HG03565 (cell line): ENCODE measurements at regions not wholly inside any gene's neighbourhood (a gene's known extent, or its start where the extent isn't known, plus 50 kb on each side); places are given as distances from the start of the nearest gene placed in this dataset.

Source experiments
- ATAC-seq: cut with Tn5 transposase; IDR thresholded peaks from one replicate; pipeline ENCODE4 v1.9.1; 2021; ENCODE audit warnings: mild to moderate bottlenecking, moderate library complexity; ENCODE audit not compliant: unreplicated experiment

DNA sequence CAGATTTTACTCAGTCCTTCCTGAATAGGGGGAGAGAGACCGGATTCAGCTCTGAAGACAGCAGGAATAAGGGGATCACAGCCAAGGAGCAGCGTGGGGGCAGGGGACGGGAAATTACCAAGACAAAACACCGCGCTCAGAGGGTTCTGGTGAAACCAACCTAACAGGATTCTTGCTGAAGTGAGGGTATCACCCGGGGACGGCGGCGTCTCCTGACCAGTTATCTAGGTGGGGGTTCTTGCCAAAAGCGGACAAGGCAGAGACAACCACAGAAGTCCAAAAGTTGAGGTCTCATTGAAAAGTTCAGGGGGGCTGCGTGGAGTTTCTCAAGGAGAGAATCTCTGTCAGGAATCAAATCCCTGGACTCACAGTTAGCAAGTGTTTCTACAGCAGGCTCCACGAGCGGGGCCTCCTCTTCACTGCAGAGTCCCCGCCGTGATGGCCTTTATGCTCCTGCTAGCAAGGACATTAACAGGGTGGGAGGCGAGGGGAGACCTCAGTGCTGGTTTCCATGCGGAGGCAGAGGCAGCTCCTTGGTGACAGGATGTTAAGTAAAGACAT is 291.0 kb downstream of the BRD1 start:
- no peak for ATAC-seq

DNA sequence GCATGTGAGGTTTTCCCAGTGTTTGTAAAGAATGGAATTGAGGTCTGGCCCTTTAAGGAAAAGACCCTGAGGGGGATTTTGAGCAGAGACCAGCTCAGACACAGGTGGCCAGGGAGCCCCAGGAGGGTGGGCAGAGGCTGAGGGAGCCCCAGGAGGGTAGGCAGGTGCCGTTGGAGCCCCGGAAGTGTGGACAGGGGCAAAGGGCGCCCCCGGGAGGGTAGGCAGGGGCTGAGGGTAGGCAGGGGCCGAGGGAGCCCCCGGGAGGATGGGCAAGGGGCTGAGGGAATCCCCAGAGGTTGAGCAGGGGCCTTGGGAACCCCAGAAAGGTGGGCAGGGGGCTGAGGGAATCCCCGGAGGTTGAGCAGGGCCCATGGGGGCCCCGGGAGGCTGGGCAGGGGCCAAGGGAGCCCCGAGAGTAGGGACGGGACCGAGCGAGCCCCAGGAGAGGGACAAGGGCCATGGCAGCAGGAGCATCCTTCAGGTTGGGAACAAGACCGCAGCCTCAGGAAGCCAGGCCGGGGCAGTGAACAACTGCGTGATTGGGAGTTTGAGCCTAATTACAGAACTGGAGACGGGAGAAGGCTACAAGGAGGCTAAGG is 292.0 kb downstream of the BRD1 start:
- ATAC-seq = no peak

DNA sequence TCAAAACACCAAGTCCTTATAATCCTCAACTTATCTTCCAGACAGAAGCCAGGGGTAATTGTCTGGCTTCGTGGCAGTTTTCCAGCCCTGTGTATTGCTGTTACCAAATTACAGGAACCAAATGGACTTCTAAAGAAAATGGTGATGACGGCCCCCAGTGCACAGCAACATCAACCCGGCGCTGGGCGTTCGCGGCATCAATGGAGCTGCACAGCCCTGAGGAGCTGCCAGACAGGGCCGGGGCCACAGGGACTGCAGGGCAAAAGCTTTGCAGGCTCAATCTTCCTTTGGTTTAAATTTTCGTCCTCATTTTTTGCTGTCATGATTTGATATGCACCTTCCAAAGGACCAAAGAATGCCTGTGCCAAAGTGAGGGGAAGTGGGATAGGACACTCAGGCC is 292.5 kb downstream of the BRD1 start:
- no peak for ATAC-seq

DNA sequence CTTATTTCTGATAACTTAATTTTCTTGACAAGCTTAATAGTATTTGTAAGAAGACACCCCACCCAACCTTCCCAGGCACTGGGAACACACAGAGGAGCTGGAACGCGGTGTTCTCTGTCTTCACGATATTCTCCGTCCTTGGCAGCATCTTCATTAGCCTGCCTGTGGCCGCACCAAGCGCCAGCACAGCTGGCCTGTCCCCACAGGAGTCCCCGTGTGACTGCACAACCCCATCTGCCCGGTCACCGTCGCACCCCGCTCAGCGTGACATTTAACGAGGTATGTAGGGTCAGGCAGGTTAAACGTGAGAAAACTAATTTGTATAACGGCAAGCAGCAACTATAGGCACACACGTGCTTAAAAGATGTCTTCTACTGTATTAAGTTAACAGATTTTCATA is 293.3 kb downstream of the BRD1 start:
- ATAC-seq = no peak

DNA sequence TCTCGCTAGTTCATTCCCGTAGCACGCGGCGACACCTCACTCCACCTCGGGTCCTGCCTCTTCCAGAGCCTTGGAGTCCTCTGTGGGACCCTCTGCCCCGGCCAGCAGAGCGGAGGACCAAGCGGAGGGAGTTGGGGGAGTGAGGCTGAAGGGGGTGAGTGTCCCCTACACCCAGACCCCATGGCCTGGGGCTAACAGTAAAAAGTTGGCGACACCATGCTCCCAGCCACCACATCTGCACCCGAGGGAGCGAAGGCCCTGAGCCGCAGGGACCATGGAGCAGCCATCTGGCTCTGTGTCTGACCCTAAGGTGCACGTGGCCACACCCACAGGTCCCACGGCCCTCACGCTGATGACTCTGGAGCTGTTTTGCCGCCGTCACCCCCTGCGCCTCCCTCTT is 293.8 kb downstream of the BRD1 start:
- ATAC-seq = no peak

DNA sequence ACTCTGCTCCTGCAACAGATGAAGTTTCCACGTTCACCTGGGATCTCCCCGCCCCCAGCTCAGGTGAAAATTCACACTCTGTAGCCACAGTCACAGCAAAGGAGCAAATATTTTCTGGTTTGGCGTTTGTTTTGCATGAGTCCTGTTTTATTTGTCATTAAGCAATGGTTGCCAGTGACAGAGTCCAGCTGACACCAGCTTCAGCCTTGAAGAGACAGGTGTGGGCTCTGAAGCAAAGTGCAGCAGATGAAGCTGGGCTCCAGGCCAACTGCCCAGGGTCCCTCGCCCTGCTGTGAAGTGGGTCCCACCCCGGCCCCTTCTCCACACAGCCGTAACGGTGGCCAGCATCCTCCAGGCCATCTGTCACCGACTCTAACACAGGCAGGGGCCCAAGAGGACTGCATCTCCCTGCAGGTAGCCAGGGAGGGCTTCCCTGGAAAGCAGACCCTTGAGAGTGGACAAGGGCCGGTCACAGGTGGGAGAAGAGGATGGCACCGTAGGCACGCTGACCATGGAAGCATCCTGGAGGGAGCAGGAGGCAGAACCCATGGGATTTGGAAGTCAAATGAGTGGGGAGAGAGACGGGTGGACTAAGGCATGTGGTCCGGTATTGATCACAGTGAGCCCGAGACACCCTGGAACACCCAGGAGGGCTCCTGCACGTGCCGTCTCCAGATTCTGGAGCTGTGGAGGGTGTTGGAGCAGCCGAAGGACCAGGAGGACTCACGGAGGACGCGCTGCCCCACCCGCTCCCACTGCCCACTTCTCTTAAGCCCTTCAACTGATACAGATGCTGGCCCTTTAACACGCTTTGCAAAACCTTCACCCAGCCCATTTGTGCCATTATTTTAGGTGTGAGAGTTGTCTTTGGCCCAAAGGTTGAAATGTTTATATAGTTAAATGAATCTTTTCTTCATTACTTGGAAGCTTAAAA is 294.5 kb downstream of the BRD1 start:
- ATAC-seq = no peak

DNA sequence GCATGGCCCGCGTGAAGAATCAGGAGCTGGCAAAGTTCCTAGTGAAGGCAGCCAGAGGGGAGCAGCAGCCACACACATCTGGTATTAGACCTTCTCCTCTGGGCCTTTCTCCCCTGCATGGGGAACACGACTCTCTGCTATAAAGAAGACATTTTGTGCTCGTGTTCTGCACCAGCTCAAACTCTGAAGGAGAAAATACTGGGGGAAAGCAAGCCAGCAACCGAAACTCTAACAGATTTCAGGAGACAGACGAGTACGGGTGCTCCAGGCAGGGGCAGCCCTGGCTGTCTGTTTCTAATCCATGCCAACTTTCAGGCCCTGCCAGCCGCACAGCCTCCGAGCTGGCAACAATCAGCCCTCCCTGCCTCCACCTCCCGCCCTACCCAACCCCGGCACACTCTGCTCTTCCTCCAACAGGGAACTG is 296.3 kb downstream of the BRD1 start:
- ATAC-seq = no peak

DNA sequence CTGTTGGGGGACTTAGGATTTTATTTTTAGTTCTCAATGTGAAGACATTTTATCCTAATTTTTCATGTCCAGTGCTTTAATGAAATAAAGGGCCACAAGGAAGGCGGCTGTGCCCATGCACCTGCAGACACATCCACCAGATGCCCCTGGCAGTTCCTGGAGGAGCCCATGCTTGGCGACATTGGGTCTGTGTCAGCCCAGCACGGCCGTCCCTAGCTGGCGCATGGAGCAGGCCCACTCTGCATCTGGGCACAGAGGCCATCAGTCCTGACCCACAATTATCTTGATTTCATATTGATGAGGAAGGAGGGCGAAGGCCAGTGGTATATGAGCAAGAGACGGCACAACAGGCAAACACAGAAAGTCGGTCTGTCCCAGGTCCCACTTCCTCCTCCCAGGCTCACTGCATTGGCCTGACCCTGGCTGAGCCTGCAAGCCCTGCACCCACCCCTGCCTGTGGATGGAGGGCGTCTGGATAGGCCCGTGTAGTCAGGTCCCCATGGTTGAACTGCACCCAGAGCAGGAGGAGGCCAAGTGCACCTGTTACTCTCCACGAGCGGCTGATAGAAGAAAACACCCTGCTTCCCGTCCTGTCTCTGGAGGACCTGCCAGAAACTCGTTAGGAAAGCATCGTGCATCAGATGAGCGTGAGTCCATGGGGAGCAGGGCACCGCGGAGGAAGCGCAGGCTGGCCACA is 296.9 kb downstream of the BRD1 start:
- no peak for ATAC-seq

DNA sequence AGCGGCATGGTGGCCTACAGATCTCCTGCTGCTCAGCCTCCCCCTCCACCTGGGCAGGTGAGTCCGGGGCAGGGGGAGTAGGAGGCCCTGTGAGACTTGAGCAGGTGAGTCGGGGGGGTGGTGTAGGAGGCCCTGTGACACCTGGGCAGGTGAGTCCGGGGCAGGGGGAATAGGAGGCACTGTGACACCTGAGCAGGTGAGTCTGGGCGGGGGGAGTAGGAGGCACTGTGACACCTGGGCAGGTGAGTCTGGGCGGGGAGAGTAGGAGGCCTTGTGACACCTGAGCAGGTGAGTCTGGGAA is 299.3 kb downstream of the BRD1 start:
- ATAC-seq = no peak

DNA sequence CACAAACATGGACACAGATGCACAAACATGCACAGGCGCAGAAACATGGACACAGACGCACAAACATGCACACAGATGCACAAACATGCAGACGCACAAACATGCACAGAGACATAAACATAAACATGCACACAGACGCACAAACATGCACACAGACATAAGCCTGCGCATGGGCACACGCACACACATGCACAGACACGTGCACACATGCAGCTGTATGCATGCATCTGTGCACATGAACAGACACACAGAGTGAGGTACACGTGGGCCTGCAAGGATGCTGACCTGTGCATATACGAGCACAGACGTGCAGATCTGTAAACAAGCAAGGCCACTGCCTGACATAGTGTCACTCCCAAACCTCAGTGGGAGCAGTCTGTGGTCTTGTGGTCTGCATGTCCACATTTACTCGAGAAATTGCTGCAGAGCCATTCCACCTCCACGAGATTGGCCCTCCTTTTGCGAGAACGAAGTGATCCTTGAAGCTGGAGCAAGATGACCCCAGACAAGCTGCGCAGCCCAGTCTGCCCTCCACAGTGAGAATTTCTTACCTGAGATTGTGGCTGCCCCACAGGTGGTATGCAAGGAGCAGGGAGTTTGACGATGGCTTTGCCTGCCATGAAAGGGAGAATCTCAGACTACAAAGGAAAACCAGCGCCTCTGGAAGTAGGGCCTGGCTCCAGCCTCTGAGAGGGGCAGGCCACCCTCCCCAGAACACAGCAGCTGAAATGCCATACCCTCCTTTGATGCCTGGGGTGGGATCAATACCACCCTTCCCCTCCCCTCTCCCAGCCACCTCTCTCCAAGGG is 299.9 kb downstream of the BRD1 start:
- ATAC-seq = no peak

DNA sequence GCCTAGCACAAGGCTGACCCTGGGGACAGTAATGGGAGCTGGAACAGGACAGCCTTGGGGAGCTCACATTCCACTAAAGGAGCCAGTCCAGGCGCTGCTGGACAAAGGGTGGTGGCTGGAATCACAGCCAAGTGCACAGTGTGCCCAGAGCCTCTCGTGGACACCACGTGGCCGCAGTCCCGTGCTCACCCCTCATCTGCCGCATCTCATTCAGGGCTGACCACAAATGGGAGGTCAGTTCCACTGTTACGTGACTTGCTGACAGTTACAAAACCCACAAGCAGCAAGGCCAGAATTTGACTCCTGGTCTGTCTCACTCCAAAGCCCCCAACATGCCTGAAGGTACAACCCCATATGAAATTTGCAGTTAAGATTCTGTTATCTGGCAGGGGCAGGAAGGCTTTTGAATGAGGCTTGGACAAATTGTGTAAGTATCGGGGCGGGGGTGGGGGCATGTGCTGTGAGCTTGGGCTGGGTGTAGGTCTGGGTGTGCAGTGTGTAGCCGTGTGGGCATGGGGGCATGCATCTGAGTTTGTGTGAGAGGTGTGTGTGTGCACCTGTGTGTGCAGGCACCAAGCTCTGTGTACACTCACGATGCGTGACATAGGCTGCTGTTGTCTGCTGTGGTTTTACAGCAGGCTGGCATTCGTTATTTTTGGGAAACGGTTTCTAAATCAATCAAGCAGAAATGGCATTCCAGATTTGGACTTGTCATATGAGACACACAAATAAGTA is 301.7 kb downstream of the BRD1 start:
- ATAC-seq = no peak

DNA sequence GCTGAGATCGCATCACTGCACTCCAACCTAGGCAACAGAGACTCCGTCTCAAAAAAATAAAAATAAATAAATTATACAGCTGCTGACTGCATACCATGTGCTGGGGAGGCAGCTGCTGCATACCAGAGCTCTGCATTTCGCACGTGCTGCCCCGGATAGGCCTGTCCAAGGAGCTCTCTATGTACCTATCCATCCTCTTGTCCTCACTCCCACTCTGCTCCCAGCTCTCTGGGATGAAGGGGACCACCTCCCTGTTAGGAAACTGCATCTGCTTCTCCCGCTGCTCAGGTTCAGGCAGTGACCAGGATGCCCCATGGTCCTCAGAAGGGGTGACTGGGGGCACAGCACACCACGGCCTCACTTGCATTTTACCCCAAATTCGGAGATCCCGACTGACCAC is 302.3 kb downstream of the BRD1 start:
- ATAC-seq = no peak

DNA sequence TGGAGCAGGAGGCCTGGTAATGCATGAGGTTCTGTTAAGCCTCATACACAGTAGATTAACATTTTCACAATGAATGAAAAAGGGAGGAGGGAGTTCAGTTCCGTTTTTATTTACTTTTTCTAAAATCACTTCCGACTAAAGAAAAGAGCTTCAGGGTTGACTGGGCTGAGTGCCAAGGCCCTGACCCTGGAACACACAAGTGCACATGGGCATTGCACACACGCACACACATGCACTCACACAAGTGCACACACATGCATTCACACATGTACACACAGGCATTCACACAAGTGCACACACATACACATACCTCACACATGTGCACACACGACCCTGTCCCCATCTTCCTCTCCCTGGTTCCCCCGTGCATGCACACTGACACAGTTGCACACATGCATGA is 303.3 kb downstream of the BRD1 start:
- no peak for ATAC-seq

DNA sequence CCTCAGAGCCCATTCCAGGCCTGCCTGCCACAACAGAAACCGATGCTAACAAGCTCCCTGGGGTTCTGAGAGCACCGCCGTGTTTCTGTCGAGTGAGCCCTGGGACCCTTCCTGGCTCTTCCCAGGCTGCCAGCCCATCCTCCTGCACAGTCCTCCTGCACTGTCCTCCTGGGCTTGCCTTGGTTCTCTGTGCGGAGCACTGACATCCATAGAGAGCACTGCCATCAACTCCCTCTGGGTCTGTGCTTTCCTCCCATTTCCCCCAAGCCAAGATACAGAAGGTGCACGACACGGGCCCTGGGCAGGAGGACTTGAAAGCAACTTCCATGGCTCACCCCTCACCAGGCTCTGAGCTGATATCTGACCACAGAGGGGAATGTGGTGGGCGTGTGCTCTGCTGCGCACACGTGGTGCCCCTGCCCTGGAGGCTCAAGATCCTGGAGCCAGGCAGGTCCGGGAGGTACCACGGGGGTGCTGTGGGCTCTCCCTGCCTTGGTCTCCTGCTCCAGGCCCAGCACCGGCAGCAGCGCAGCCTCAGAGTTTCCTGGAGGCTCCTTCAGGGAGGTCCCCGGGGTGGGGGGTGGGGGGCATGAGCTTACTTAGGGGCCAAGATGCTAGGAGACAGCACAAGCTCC is 304.2 kb downstream of the BRD1 start:
- no peak for ATAC-seq

DNA sequence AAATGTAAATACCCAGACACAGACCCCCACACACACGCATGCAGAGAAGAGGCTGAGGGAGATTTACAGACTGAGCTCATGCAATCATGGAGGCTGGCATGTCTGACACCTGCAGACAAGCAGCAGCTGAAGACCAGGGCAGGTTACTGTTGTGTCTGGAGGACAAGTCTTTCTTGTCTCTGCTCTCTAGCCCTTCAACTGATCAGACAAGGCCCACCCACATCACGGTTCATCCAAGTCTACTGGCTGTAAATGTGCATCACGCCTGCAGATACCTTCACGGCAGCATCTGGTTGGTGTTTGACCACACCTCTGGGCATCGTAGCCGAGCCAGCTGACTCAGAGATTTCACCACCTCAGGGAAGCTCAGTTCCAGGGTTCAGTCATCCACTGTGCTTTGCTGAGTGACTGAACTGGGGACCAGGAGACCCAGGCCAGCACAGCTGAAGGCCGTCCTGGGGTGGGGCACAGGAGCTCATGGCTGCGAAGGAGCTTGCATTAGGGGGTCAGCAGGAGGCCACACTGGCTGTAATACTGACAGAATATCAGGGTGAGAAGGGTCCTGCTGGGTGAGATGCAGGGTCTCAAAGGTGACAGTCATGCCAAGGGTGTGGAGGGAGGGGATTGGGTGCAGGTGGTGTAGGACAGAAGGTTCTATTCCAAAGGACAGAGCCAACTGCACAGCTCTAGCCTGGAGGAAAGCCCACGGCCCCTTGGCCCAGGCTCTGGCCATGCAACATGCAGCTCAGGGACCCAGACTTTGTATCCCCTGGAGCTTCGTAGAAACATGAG is 304.9 kb downstream of the BRD1 start:
- ATAC-seq = no peak

DNA sequence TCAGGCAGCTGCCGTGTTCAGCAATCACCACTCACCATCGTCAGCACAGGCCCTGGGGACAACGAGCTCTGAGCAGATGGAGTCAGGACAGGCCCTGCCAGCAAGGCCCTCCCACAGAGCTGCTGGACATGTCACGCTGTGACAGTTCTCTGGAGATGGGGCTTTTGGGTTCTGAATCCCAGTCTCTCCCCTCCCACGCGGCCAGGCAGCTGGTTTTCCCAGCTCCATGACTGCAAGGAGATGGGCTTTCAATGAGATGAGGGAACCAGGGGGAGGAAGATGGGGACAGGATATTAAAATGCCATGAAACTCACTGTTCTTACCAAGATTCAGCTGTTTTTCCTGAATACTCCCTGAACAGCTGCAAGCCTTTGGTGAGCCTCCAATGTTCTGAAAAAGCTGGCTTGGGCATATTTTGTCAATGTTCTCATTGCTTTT is 305.9 kb downstream of the BRD1 start:
- ATAC-seq = no peak

DNA sequence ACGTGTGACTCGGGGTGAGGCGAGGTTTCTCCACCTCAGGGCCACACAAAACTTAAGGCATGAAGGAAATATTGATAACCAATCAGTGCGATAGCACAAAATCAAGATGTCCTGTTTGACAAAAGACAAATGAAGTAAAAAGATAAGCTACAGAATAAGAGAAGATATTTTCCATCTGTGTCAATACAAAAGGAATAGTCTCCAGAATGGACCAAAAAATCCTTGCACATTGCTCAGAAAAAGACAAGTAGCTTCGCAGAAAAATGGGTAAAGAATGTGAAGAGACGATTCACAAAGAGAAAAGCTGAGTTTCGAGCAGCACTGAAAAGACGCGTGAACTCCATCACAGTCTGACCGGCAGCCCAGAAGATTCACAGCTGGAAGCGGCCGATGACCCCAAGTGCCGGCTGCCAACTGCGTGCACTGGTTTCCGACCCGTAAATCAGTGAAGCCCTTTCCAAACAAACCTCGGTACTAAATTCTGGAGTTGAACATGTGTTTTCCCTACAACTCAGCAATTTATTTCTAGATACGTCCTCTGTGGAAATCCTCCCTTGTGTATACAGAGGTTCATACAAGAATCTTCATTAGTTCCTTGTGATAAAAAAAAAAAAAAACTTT is 308.4 kb downstream of the BRD1 start:
- ATAC-seq = no peak

DNA sequence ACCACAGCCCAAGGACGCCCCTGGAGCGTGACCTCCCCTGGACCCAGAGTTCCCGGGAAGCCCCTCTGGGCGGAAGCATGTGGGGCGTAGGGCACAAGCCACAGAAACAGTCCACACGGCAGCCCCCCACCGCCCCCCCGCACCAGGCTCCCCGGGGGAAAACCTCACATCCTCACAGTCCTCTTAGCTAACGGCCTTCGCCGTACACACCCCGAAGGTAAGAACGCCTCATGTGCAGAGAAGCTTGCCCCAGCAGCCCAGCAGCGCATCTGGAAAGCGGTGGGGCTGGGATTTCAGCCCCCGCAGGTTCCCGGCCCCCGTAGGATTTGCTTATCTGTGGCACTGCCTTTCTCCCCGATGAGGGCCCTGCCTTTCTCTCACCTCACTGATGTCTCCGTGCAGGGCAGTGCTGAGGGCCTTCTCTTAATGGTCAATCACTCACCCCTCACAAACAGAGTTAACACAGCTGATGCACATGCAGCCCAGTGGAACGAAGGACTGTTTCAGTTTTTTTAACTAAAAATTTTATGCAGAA is 309.2 kb downstream of the BRD1 start:
- no peak for ATAC-seq
